ENCODE measurements at regions not wholly inside any gene's neighbourhood (a gene's known extent, or its start where the extent isn't known, plus 50 kb on each side); places are given as distances from the start of the nearest gene placed in this dataset.

GRCh38 chr1:102174259-102174863, 177.6 kb upstream of the OLFM3 start:
- TF ChIP-seq TCF12 (IDR thresholded peaks at IDR 0.05; ENCODE audit: low read depth) (no peak), YY1 (IDR thresholded peaks at IDR 0.05; ENCODE audit: low read depth) (no peak), CREB1 (IDR thresholded peaks at IDR 0.05; ENCODE audit: low read depth) (no peak), RAD21 (IDR thresholded peaks at IDR 0.05; ENCODE audit: low read depth) (peak; percentile 49), USF1 (IDR thresholded peaks at IDR 0.05) (no peak), CEBPB (IDR thresholded peaks at IDR 0.05) (no peak), MAX (IDR thresholded peaks at IDR 0.05) (no peak), REST (IDR thresholded peaks at IDR 0.05; ENCODE audit: low read depth) (no peak)

GRCh38 chr1:102172200-102172599, 175.5 kb upstream of the OLFM3 start:
- no peak for TF ChIP-seq NFIC (IDR thresholded peaks at IDR 0.05)
- no peak for TF ChIP-seq ZBTB7A (IDR thresholded peaks at IDR 0.05; ENCODE audit: low read depth)

- TF ChIP-seq RAD21 (IDR thresholded peaks at IDR 0.05; ENCODE audit: low read depth) (no peak), YY1 (IDR thresholded peaks at IDR 0.05; ENCODE audit: low read depth) (no peak), USF1 (IDR thresholded peaks at IDR 0.05) (no peak), TCF12 (IDR thresholded peaks at IDR 0.05; ENCODE audit: low read depth) (peak; percentile 36; the same call in 1 of the 2 replicates), NFIC (IDR thresholded peaks at IDR 0.05) (peak; percentile 55)
Observed at GRCh38 chr1:102163799-102164198, 167.1 kb upstream of the OLFM3 start.

- TF ChIP-seq TEAD4 (IDR thresholded peaks at IDR 0.05) (no peak), ZBTB7A (IDR thresholded peaks at IDR 0.05; ENCODE audit: low read depth) (no peak), TCF12 (IDR thresholded peaks at IDR 0.05; ENCODE audit: low read depth) (no peak), REST (IDR thresholded peaks at IDR 0.05; ENCODE audit: low read depth) (no peak), EGR1 (IDR thresholded peaks at IDR 0.05) (no peak), YY1 (IDR thresholded peaks at IDR 0.05; ENCODE audit: low read depth) (no peak), FOXM1 (IDR thresholded peaks at IDR 0.05; ENCODE audit: borderline replicate concordance, low read depth) (no peak), NFIC (IDR thresholded peaks at IDR 0.05) (no peak), CREB1 (IDR thresholded peaks at IDR 0.05; ENCODE audit: low read depth) (no peak), USF1 (IDR thresholded peaks at IDR 0.05) (no peak), RAD21 (IDR thresholded peaks at IDR 0.05; ENCODE audit: low read depth) (no peak), MAX (IDR thresholded peaks at IDR 0.05) (no peak)
Observed at GRCh38 chr1:102151242-102151641, 154.5 kb upstream of the OLFM3 start.

GRCh38 chr1:102120910-102121309, 124.2 kb upstream of the OLFM3 start:
- TF ChIP-seq TCF12 (IDR thresholded peaks at IDR 0.05; ENCODE audit: low read depth): no peak
- no peak for TF ChIP-seq RAD21 (IDR thresholded peaks at IDR 0.05; ENCODE audit: low read depth)
- no peak for TF ChIP-seq TEAD4 (IDR thresholded peaks at IDR 0.05)
- TF ChIP-seq YY1 (IDR thresholded peaks at IDR 0.05; ENCODE audit: low read depth): no peak
- no peak for TF ChIP-seq USF1 (IDR thresholded peaks at IDR 0.05)
- no peak for TF ChIP-seq CREB1 (IDR thresholded peaks at IDR 0.05; ENCODE audit: low read depth)
- TF ChIP-seq EP300 (IDR thresholded peaks at IDR 0.05; ENCODE audit: borderline replicate concordance): no peak
- TF ChIP-seq EGR1 (IDR thresholded peaks at IDR 0.05): no peak
- no peak for TF ChIP-seq ZBTB7A (IDR thresholded peaks at IDR 0.05; ENCODE audit: low read depth)

- TF ChIP-seq EGR1 (IDR thresholded peaks at IDR 0.05) (no peak), ZBTB7A (IDR thresholded peaks at IDR 0.05; ENCODE audit: low read depth) (no peak), TAF1 (IDR thresholded peaks at IDR 0.05; ENCODE audit: low read depth) (no peak), RAD21 (IDR thresholded peaks at IDR 0.05; ENCODE audit: low read depth) (no peak), TEAD4 (IDR thresholded peaks at IDR 0.05) (no peak), YY1 (IDR thresholded peaks at IDR 0.05; ENCODE audit: low read depth) (no peak), MAX (IDR thresholded peaks at IDR 0.05) (no peak), FOXM1 (IDR thresholded peaks at IDR 0.05; ENCODE audit: borderline replicate concordance, low read depth) (no peak), EP300 (IDR thresholded peaks at IDR 0.05; ENCODE audit: borderline replicate concordance) (no peak), TCF12 (IDR thresholded peaks at IDR 0.05; ENCODE audit: low read depth) (no peak), CREB1 (IDR thresholded peaks at IDR 0.05; ENCODE audit: low read depth) (no peak), REST (IDR thresholded peaks at IDR 0.05; ENCODE audit: low read depth) (no peak), USF1 (IDR thresholded peaks at IDR 0.05) (no peak), NFIC (IDR thresholded peaks at IDR 0.05) (no peak), CEBPB (IDR thresholded peaks at IDR 0.05) (no peak)
Observed at GRCh38 chr1:102118150-102118549, 121.4 kb upstream of the OLFM3 start.
